ENCODE measurements at regions not wholly inside any gene's neighbourhood (a gene's known extent, or its start where the extent isn't known, plus 50 kb on each side); places are given as distances from the start of the nearest gene placed in this dataset.

- TF ChIP-seq, protein P1, sequence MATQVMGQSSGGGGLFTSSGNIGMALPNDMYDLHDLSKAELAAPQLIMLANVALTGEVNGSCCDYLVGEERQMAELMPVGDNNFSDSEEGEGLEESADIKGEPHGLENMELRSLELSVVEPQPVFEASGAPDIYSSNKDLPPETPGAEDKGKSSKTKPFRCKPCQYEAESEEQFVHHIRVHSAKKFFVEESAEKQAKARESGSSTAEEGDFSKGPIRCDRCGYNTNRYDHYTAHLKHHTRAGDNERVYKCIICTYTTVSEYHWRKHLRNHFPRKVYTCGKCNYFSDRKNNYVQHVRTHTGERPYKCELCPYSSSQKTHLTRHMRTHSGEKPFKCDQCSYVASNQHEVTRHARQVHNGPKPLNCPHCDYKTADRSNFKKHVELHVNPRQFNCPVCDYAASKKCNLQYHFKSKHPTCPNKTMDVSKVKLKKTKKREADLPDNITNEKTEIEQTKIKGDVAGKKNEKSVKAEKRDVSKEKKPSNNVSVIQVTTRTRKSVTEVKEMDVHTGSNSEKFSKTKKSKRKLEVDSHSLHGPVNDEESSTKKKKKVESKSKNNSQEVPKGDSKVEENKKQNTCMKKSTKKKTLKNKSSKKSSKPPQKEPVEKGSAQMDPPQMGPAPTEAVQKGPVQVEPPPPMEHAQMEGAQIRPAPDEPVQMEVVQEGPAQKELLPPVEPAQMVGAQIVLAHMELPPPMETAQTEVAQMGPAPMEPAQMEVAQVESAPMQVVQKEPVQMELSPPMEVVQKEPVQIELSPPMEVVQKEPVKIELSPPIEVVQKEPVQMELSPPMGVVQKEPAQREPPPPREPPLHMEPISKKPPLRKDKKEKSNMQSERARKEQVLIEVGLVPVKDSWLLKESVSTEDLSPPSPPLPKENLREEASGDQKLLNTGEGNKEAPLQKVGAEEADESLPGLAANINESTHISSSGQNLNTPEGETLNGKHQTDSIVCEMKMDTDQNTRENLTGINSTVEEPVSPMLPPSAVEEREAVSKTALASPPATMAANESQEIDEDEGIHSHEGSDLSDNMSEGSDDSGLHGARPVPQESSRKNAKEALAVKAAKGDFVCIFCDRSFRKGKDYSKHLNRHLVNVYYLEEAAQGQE (IDR thresholded peaks at IDR 0.05) = no peak
- no peak for TF ChIP-seq EHMT2 (IDR thresholded peaks at IDR 0.05; ENCODE audit: low read depth)
- TF ChIP-seq HDAC2 (IDR thresholded peaks at IDR 0.05) = no peak
- TF ChIP-seq RFX5 (IDR thresholded peaks at IDR 0.05) = no peak
Measured at GRCh38 chrX:127762663-127763062, 289.5 kb downstream of the ACTRT1 start (continued).

DNA sequence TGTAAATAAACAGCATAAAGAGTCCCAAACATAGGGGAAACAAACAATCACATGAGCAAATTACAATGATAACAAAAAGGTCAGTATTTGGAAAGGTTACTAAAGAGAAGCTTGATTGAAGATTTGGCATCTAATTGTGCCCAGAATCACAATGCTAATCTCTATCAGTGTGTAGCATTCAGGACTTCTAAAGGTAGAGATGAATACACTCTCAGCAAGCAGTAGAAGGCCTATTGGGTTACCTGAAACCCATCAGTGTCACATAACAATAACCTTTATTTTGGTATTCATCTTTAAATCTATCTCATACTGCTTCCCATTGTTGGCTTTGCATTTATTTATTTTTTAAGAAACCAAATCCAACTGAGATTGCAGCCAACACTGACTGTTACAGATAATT lies 319.5 kb downstream of the ACTRT1 start:
- H3K4me2 ChIP-seq = no peak overlapping the region
- no peaks in the 10 kb centered on the region for H3K4me1 ChIP-seq
- H3K4me3 ChIP-seq = no peak overlapping the region
- ChIA-PET POLR2A (no interaction called here), CTCF (no interaction called here)
- ATAC-seq = no peak
- TF ChIP-seq NPAS2 (CRISPR knock-in tag; IDR thresholded peaks at IDR 0.05; ENCODE audit: borderline replicate concordance) (no peak), GATA3 (IDR thresholded peaks at IDR 0.05; ENCODE audit: borderline replicate concordance) (no peak), HDAC2 (IDR thresholded peaks at IDR 0.05) (no peak), MYC (IDR thresholded peaks at IDR 0.05; ENCODE audit: borderline replicate concordance, low read length) (no peak), RNF2 (IDR thresholded peaks at IDR 0.05; ENCODE audit: borderline replicate concordance, low read depth) (no peak), NFE2L2 (conservative IDR thresholded peaks at IDR 0.05; ENCODE audit: low read length) (no peak), POLR2A (IDR thresholded peaks at IDR 0.05; ENCODE audit: low read length) (no peak)
- H3K9me3 ChIP-seq = no peaks in the 10 kb centered on the region
- H3K27ac ChIP-seq = no peak overlapping the region
- DNase-seq (ENCODE audit: low read depth in 1 of 2, low spot score in 1 of 2) = no peak
- no peak for FAIRE-seq

- Histone ChIP-seq H3K4me3 (no peak overlapping the region), H3K27ac (no peak overlapping the region), H3K4me1 (no peaks in the 10 kb centered on the region), H3K9me3 (no peaks in the 10 kb centered on the region), H3K4me2 (no peak overlapping the region)
- FAIRE-seq (peak; percentile 77), ATAC-seq (no peak), DNase-seq (ENCODE audit: low read depth in 1 of 2, low spot score in 1 of 2) (no peak)
- CTCF ChIA-PET = no interaction called here
- POLR2A ChIA-PET = no interaction called here
- TF ChIP-seq PHF8 (IDR thresholded peaks at IDR 0.05; ENCODE audit: borderline replicate concordance, low read depth) (no peak), CBX2 (IDR thresholded peaks at IDR 0.05; ENCODE audit: borderline replicate concordance, low read depth) (no peak), HDAC2 (IDR thresholded peaks at IDR 0.05) (no peak), MYC (IDR thresholded peaks at IDR 0.05; ENCODE audit: borderline replicate concordance, low read length) (no peak), TFCP2L1 (CRISPR knock-in tag; IDR thresholded peaks at IDR 0.05) (no peak), CHD2 (IDR thresholded peaks at IDR 0.05; ENCODE audit: low read length, partially characterized antibody) (no peak), NR3C1 (IDR thresholded peaks at IDR 0.05) (no peak), HOXB5 (CRISPR knock-in tag; IDR thresholded peaks at IDR 0.05) (no peak), EHF (CRISPR knock-in tag; IDR thresholded peaks at IDR 0.05) (no peak), RAD21 (conservative IDR thresholded peaks at IDR 0.05 in 1 of 2, IDR thresholded peaks at IDR 0.05 in 1 of 2) (no peak), ZSCAN20 (CRISPR knock-in tag; IDR thresholded peaks at IDR 0.05) (no peak), HOXB13 (CRISPR knock-in tag; IDR thresholded peaks at IDR 0.05; ENCODE audit: low read depth) (no peak), USF2 (IDR thresholded peaks at IDR 0.05) (no peak), ZC3H11A (IDR thresholded peaks at IDR 0.05) (no peak), HEYL (CRISPR knock-in tag; IDR thresholded peaks at IDR 0.05) (no peak), NPAS2 (CRISPR knock-in tag; IDR thresholded peaks at IDR 0.05; ENCODE audit: borderline replicate concordance) (no peak), RFX5 (IDR thresholded peaks at IDR 0.05) (no peak)
Measured at GRCh38 chrX:127726227-127726626, 326.0 kb downstream of the ACTRT1 start.
